ENCODE measurements at regions not wholly inside any gene's neighbourhood (a gene's known extent, or its start where the extent isn't known, plus 50 kb on each side); places are given as distances from the start of the nearest gene placed in this dataset.

DNA sequence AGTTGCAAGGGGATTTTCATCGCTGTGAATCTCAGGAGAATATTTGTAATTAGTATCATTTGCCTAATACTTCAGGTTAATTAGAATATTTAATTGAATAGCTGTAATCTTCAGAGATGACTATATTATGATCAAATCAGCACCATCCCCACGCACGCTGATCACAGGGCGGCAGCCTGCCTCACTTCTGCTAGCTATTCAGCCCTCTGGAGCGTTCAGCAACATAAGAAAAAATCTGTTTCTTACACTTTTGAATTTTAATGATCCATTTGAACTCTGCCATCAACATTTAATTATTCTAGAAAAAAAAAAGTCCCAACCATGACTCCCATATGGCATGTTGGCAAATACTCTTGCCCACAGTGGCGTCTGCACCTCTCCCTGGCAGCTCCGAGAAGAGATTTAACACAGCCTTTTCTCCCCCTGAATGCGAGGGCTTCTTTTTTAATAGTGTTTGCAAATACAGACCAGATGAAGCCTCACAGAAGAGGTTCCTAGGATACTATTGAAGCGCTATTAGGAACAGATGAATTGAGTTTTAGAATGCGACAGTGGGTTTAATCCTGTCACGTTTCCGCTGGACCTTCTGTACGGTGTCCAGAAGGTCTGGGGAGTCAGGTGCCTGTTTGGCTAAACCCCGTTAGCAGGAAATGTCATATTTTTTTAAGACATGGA is 731.9 kb upstream of the SALL3 start:
- WGBS, 5 donors = 81 to 90% (median 88%) methylated on average over 14 of the region's 14 CpGs
- TF ChIP-seq POLR2A (IDR thresholded peaks at IDR 0.05) (no peak), POLR2AphosphoS5 (IDR thresholded peaks at IDR 0.05) (no peak)
- TF ChIP-seq, protein P1, sequence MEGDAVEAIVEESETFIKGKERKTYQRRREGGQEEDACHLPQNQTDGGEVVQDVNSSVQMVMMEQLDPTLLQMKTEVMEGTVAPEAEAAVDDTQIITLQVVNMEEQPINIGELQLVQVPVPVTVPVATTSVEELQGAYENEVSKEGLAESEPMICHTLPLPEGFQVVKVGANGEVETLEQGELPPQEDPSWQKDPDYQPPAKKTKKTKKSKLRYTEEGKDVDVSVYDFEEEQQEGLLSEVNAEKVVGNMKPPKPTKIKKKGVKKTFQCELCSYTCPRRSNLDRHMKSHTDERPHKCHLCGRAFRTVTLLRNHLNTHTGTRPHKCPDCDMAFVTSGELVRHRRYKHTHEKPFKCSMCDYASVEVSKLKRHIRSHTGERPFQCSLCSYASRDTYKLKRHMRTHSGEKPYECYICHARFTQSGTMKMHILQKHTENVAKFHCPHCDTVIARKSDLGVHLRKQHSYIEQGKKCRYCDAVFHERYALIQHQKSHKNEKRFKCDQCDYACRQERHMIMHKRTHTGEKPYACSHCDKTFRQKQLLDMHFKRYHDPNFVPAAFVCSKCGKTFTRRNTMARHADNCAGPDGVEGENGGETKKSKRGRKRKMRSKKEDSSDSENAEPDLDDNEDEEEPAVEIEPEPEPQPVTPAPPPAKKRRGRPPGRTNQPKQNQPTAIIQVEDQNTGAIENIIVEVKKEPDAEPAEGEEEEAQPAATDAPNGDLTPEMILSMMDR (IDR thresholded peaks at IDR 0.05 in 8 of 11, conservative IDR thresholded peaks at IDR 0.05 in 3 of 11) = no peak
- H3K4me1 ChIP-seq = no peaks in the 10 kb centered on the region
- no peak overlapping the region for H3K27ac ChIP-seq
- DNase-seq = no peak
- H3K36me3 ChIP-seq = no peaks in the 10 kb centered on the region
- no peak overlapping the region for H3K4me3 ChIP-seq
- peaks cover 0 to 14% (median 0%) of the 10 kb centered on the region in 7 donors for H3K27me3 ChIP-seq (replicated peaks in 1 of 7)
- intact Hi-C loops (cut with DNase I; ENCODE audit: low total_unique reads) = no loop called here
- H3K9me3 ChIP-seq = no peaks in the 10 kb centered on the region

DNA sequence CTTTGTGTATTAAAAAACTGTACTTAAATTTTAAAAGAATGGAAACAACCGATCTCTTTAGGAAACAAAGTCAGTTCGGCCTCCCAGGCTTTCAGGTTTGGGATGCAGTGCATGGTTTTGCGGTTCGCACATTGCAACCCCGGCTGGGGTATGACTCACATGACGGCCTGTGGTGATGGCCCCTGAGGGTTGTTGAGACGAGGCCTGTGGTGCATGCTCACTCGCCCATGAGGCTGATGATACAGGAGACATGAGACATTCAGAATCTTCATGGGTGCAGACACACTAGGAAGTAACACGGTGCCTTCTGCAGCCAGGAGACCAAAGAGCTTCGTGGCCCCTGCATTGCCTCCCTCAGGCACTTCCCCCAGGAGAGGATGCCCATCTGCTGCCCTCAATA is 724.6 kb upstream of the SALL3 start:
- TF ChIP-seq, protein P1 (IDR thresholded peaks at IDR 0.05 in 8 of 11, conservative IDR thresholded peaks at IDR 0.05 in 3 of 11) = no peak
- TF ChIP-seq POLR2A (IDR thresholded peaks at IDR 0.05) = no peak
- TF ChIP-seq POLR2AphosphoS5 (IDR thresholded peaks at IDR 0.05) = no peak
- Histone ChIP-seq H3K9me3 (no peaks in the 10 kb centered on the region), H3K36me3 (no peaks in the 10 kb centered on the region), H3K27me3 (replicated peaks in 1 of 7) (no peaks in the 10 kb centered on the region), H3K27ac (no peak overlapping the region), H3K4me1 (no peaks in the 10 kb centered on the region), H3K4me3 (no peak overlapping the region)
- intact Hi-C loops (cut with DNase I; ENCODE audit: low total_unique reads) = no loop called here
- 89 to 95% (median 92%) methylated on average over 10 of the region's 10 CpGs for WGBS, 5 donors
- no peak for DNase-seq

DNA sequence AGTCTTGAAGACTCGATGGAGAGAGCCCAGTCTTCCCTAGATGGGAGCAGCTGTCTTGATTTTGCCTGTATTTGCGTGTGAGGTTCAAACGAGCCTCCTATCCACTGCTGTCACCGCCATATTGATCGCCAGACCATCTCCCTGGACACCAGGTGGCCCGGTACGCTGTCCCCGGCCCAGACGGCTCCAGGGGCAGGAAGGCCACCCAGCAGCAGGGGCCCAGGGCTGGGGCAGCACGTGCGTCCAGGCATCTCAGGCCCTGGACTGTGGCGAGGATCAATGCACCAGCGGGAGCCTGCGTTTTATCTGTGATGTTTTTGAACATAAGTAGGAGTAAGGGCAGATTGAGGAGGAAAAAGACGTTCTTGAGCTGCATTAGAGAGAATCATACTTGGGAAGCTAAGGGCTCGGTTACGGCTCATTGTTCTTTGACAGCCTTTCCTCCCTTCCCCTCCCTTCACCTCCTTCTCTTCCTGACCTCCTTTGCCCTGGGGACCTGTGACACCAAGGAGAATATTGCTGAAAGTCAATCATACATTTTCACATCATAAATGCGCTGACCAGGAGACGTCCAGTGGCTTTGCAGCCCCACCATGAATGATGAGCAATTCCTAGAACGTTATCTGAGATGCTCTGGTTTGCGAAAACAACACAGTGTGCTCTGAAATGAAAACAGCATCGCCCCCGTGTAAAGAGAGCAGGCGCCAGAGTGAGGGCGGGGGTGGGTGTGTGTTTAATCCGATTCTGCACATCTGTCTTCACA is 711.2 kb upstream of the SALL3 start:
- intact Hi-C loops (cut with DNase I; ENCODE audit: low total_unique reads) = no loop called here

More for the DNA sequence above, 711.2 kb upstream of the SALL3 start:
- Histone ChIP-seq H3K9me3 (peaks cover 0 to 15% (median 4%) of the 10 kb centered on the region in 8 donors), H3K27me3 (replicated peaks in 1 of 7) (no peaks in the 10 kb centered on the region), H3K27ac (no peak overlapping the region), H3K36me3 (no peaks in the 10 kb centered on the region), H3K4me1 (no peaks in the 10 kb centered on the region), H3K4me3 (no peak overlapping the region)
- TF ChIP-seq POLR2A (IDR thresholded peaks at IDR 0.05) (no peak), POLR2AphosphoS5 (IDR thresholded peaks at IDR 0.05) (no peak)
- TF ChIP-seq, protein P1 (IDR thresholded peaks at IDR 0.05 in 8 of 11, conservative IDR thresholded peaks at IDR 0.05 in 3 of 11) = no peak
- no peak for DNase-seq
- WGBS, 5 donors = 74 to 88% (median 80%) methylated on average over 19 to 26 of the region's 26 CpGs

All from spleen (tissue), 11 donors.